WTC11 (cell line): ENCODE measurements at regions not wholly inside any gene's neighbourhood (a gene's known extent, or its start where the extent isn't known, plus 50 kb on each side); places are given as distances from the start of the nearest gene placed in this dataset.

ENCODE experiments used
- ATF1 ChIP-seq: sonication (generic); formaldehyde crosslinking; IDR thresholded peaks from 2 replicates; pipeline ENCODE4 v1.8.1; 2023; ENCODE audit warnings: mild to moderate bottlenecking, moderate library complexity, missing genetic modification reagents
- ATF2 ChIP-seq: sonication (generic); formaldehyde crosslinking; IDR thresholded peaks from 2 replicates; pipeline ENCODE4 v1.8.1; 2022; ENCODE audit warnings: low read depth, missing genetic modification reagents, borderline replicate concordance
- ATF3 ChIP-seq: sonication (generic); formaldehyde crosslinking; conservative IDR thresholded peaks from 2 replicates; pipeline ENCODE4 v1.8.1; 2022; ENCODE audit warnings: mild to moderate bottlenecking, missing genetic modification reagents
- CTCF ChIP-seq: fragments of 200-600 bp; IDR thresholded peaks from 2 replicates; pipeline ENCODE4 v1.8.0; 2022; ENCODE audit warnings: antibody characterized with exemption
- ESRRA ChIP-seq: sonication (generic); formaldehyde crosslinking; IDR thresholded peaks from 2 replicates; pipeline ENCODE4 v1.8.1; 2022; ENCODE audit warnings: mild to moderate bottlenecking, missing genetic modification reagents, borderline replicate concordance
- GABPB1 ChIP-seq: sonication (generic); formaldehyde crosslinking; IDR thresholded peaks from 2 replicates; pipeline ENCODE4 v1.8.1; 2023; ENCODE audit warnings: mild to moderate bottlenecking, missing genetic modification reagents
- MAX ChIP-seq: sonication (generic); formaldehyde crosslinking; IDR thresholded peaks from 2 replicates; pipeline ENCODE4 v1.8.0; 2022; ENCODE audit warnings: mild to moderate bottlenecking, missing genetic modification reagents
- NR3C1 ChIP-seq: sonication (generic); formaldehyde crosslinking; conservative IDR thresholded peaks from 2 replicates; pipeline ENCODE4 v1.8.1; 2023; ENCODE audit warnings: low read depth, mild to moderate bottlenecking, missing genetic modification reagents
- RELA ChIP-seq: sonication (generic); formaldehyde crosslinking; IDR thresholded peaks from 2 replicates; pipeline ENCODE4 v1.8.1; 2022; ENCODE audit warnings: missing genetic modification reagents, mild to moderate bottlenecking, borderline replicate concordance
- SP1 ChIP-seq: sonication (generic); formaldehyde crosslinking; conservative IDR thresholded peaks from 2 replicates; pipeline ENCODE4 v1.8.1; 2022; ENCODE audit warnings: missing genetic modification reagents
- TEAD4 ChIP-seq: sonication (generic); formaldehyde crosslinking; IDR thresholded peaks from 2 replicates; pipeline ENCODE4 v1.8.0; 2022; ENCODE audit warnings: mild to moderate bottlenecking, missing genetic modification reagents
- TP53 ChIP-seq: sonication (generic); formaldehyde crosslinking; IDR thresholded peaks from 2 replicates; pipeline ENCODE4 v1.8.1; 2023; ENCODE audit warnings: mild to moderate bottlenecking, missing genetic modification reagents
- ZBTB43 ChIP-seq: sonication (generic); formaldehyde crosslinking; IDR thresholded peaks from 2 replicates; pipeline ENCODE4 v1.8.1; 2023; ENCODE audit warnings: mild to moderate bottlenecking, missing genetic modification reagents
- TF ChIP-seq, protein P1 (sequence below): fragments of 250-450 bp; sonication (Bioruptor Pico); IDR thresholded peaks from 2 replicates; pipeline ENCODE4 v1.9.0; 2021; ENCODE audit warnings: mild to moderate bottlenecking

GRCh38 chr20:60964911-60965310, 287.1 kb upstream of the CDH4 start:
- TF ChIP-seq CTCF, result no peak
- no peak for TF ChIP-seq GABPB1
- no peak for TF ChIP-seq ATF1 (CRISPR knock-in tag)
- TF ChIP-seq, protein P1, sequence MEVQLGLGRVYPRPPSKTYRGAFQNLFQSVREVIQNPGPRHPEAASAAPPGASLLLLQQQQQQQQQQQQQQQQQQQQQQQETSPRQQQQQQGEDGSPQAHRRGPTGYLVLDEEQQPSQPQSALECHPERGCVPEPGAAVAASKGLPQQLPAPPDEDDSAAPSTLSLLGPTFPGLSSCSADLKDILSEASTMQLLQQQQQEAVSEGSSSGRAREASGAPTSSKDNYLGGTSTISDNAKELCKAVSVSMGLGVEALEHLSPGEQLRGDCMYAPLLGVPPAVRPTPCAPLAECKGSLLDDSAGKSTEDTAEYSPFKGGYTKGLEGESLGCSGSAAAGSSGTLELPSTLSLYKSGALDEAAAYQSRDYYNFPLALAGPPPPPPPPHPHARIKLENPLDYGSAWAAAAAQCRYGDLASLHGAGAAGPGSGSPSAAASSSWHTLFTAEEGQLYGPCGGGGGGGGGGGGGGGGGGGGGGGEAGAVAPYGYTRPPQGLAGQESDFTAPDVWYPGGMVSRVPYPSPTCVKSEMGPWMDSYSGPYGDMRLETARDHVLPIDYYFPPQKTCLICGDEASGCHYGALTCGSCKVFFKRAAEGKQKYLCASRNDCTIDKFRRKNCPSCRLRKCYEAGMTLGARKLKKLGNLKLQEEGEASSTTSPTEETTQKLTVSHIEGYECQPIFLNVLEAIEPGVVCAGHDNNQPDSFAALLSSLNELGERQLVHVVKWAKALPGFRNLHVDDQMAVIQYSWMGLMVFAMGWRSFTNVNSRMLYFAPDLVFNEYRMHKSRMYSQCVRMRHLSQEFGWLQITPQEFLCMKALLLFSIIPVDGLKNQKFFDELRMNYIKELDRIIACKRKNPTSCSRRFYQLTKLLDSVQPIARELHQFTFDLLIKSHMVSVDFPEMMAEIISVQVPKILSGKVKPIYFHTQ (CRISPR knock-in tag), result no peak
- TF ChIP-seq RELA (CRISPR knock-in tag), result no peak
- TF ChIP-seq NR3C1, result no peak
- no peak for TF ChIP-seq TEAD4 (CRISPR knock-in tag)
- no peak for TF ChIP-seq SP1 (CRISPR knock-in tag)
- no peak for TF ChIP-seq TP53 (CRISPR knock-in tag)
- TF ChIP-seq ESRRA (CRISPR knock-in tag), result no peak
- no peak for TF ChIP-seq ATF3 (CRISPR knock-in tag)
- no peak for TF ChIP-seq ZBTB43 (CRISPR knock-in tag)
- no peak for TF ChIP-seq MAX (CRISPR knock-in tag)
- TF ChIP-seq ATF2 (CRISPR knock-in tag), result no peak
